SKM-1 (cell line): ENCODE measurements at regions not wholly inside any gene's neighbourhood (a gene's known extent, or its start where the extent isn't known, plus 50 kb on each side); places are given as distances from the start of the nearest gene placed in this dataset.

Experiments
- DNase-seq: peaks from one replicate; lab custom pipeline; 2025; ENCODE audit not compliant: unreplicated experiment; lab: John Stamatoyannopoulos, UW

DNA sequence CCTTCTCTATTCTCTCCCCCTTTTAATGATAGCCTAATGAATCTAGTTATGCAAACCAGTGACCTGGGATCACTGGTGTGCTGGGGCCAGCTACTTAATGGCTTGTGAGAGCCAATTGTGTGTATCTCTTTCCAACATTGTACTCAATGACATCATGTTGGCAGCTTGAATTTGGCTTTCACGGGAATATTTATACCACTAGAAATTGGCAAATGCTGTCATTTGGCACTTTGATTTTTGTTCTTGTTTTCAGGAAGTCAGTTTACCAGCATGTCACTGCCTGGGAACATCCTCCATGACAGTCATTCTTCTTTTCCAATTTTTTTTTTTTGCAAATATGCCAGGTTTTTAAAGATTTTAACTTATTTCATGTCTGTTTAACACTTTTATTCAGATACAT, 1685.3 kb downstream of the STIM2 start:
- DNase-seq = no peak

DNA sequence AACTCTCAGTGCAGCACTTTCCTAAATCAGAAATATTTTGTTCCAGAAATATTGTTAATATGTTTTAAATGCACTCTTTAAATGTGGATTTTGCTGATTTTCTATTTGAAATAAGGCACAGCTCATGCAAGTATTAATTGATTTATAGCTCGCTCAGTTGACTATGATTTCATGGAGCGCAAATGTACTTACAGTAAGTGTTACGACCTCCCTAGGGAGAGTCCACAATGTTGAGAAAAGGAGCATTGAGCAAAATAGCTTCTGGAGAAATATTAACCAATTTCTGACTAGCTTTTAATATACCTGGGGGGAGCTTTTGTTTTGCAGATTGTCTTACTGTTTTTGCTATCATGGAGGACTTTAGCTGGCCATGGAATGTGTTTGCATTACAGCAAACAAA, 1687.5 kb downstream of the STIM2 start:
- DNase-seq = no peak

DNA sequence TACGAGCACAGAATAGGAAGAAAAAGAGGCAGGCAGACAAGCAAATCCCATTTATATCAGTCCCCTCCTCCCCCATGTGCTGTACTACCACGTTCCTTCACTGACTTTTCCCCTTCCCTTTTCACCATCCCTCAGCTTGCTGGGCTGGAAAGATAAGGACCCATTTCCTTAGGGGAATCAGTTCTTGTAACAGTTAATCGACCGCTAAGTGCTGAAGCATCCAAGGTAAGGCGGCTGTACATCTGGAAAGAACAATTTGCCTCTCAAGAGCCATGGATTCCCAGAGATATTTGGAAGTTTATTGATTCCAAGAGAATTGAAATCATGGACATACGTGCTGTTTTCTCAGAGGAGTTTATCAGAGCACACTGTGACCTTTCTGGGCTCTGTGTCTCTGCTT, 1688.0 kb downstream of the STIM2 start:
- no peak for DNase-seq

DNA sequence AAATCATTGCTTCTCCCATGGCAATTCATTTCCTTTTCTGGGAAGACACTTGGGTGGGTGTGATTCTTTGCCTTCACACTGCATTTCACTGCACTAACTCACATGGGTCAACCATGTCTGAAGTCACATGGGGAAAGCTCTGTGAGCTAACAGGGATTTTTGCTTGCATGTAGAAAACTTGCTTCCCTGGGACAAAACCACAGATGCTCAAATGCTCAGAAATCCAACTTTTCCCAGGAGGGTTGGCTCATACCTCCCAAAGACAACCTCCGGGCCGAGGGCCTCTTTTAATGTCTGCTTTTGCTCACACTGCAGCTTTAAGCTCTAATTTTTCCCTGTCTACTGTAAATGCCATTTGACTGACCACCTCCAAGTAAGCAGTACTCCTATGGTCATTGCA, 1695.2 kb downstream of the STIM2 start:
- no peak for DNase-seq

DNA sequence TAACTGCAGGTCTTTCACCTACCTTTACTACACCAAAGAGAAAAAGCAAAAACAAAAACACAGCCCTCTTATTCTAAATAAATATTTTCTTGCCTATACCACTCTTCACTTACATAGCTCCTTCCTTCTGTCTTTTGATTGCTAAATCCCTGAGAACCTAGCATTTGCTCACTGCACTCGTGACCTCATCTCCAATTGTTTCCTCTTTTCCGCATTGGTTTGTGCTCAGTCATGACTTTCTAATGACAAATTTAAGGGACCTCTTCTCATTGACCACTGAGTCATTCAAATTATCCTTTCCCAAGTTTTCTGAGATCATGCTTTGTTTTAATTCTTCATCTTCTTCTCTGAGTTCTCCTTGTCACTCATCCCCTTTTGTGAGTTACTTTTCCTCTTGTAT, 1697.1 kb downstream of the STIM2 start:
- peak; percentile 25 for DNase-seq

DNA sequence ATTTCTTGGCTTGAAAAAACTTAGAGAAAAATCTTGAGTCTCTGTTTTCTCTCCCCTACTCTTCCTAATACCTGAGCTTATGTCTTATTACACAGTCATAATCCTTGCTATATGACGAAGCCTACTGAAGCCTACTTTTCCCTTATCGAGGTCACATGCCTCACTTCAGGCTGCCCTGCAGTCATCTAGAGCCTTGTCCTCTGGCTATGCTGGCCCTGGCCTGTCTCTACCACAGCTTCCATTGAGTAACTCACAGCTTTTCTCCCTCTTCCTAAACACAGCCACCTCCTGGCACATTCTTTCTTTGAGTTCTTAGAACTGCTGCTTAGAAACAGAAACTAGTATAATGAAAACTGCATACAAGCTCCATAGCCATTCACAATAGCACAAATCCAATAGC, 1698.3 kb downstream of the STIM2 start:
- no peak for DNase-seq

DNA sequence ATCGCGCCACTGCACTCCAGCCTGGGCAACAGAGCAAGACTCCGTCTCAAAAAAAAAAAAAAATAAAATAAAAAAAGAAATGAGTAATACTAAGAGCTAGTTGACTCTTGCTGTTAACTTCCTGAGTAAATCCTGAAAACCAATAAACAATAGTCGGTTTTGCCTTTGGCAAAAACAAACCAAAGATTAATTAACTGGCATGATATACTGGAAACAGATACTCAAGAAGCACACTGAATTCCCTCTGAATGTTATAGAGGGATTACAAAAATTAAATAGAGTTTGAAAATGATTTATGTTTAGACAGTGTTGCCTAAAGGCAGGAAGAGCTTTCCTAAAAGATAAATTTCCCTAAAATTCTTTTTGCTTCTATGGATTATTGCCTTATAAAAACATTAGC, 1702.3 kb downstream of the STIM2 start:
- no peak for DNase-seq

DNA sequence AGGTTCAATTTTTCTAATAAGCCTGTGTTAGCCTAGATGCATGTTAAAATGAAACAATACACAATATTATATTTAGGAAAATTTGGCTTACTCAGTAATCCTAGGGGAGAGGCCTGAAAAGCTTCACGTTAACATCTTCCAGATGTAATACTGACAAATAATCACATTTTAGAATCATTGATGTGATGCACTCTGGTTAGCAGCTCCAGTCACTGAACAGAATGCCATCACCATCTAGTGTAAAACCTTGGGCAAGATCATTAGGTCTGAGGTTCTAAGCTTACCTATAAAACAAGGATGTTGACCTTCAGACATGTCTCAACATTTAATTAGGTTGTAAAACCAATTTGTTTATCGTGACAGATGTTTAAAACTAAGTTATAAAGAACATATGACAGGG, 1704.8 kb downstream of the STIM2 start:
- no peak for DNase-seq

DNA sequence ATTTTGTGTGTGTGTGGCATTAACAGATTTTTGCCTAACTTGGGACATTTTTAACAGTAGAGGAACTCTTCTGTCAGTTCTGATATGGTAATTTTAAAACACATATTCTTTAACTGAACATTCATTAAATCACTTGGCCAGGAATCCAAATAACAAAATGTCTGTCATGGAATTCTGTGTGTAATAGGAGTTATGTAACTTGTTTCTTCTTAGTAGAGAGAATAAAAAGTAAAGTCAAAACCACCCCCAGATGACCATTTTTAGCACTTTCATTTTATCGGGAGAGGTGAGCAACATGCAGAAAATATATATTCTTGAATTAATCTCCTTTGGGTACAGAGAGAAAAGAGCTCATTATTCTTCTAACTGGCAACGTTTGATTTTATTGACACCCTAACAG, 1740.3 kb downstream of the STIM2 start:
- no peak for DNase-seq

DNA sequence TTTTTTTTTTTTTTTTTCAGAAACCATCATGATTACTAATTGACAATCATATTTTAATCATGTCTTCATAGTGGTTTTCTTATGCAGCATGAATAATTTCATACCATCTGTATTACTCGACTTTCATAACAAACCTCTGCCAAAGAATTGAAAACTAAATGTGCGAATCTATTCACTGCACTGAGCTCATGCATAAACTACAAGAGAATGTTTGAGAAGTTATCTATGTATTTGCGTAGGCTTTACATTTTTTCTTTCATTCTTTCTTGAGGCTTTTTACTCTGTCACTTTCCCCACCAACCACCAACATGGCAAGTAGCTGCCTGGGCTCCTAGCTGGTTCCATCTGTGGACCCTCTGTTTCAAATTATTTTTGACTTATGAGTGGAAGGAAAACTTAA, 1761.0 kb downstream of the STIM2 start:
- no peak for DNase-seq

DNA sequence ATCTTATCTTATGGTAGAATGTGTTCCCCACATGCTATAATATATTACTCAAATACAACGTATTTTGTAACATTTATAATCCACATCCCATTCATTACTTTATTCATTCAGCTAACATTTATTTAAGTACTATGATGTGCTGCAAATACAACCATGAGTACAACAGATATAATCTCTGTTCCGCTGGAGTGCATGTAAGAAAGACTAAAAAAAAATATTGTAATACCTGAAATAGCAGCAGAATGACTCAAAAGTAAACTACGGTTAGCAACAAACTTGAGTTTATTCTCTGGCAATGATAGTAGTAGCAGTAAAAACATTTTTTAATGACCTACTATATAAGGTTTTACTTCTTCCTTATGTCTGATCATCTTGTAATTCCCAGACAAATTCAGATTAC, 1776.3 kb downstream of the STIM2 start:
- no peak for DNase-seq

DNA sequence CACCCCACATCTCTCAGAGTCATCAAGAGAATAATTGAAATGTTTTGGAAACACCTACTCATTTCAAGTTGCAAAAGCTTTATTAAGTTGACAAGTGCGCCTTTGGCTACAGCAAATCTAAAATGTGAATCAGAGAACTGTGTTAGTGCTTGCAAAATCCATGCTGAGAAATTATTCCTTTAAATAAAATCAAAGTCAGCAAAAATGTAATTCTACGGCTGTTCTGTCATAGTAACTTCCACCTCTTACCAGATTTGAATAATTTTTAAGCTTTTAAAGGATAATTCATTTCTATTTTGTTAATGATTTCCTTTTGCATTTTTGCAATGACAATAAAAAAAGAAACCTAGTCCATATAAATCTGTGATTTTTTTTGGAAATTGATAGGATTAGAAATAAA, 1779.1 kb downstream of the STIM2 start:
- no peak for DNase-seq

DNA sequence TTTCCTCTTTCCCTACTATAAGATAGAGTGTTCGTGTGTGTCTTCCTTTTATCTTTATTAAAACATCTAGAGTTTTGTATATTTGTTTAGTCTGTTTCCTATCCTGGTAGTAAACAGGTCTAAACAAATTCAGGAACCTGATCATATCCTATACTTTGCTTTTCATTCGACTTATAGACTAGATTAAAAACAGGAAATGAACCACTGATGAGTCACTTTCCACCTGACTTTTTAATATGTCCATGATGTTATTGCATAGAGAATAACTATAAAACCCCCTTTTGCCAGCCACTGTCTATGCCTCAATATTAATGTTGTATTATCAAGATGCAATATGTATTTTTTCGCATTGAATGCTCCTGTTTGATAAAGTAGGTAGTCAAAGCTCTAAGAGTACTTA, 1794.0 kb downstream of the STIM2 start:
- no peak for DNase-seq

DNA sequence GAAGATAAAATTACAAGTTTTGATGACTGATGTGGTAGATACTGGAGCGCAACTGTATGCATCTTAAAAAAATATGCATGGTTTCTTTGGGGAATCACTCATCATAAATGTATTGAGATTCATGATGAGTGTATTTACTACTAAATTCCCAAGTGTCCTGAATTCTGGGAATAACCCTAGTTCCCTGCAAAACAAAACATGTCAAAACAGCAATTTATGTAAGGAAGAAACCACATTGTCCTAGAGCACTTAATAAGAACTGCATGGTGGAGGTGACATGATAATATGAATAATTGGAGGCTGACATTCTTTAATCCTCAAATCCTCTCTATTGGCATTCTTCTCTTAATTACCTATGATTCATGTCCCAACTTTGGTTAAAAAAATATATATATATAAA, 1804.7 kb downstream of the STIM2 start:
- no peak for DNase-seq

DNA sequence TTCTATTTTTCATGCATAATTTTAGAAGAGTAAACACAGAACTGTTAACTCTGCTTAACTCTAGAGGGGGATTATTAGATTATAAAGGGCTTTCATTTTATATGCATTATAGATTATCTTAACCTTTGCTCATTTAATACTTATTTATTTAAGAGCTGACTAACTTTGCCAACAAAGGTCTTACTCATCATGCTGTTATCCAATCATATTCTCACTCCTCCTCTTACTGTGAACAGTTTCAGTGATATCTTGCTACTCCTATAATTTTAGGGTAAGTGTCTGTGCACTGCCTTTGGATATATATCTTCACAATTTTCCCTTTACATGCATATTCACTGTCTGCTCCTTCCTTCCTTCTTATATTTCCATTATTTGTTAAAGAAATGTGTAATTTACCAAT, 1814.9 kb downstream of the STIM2 start:
- DNase-seq = no peak

DNA sequence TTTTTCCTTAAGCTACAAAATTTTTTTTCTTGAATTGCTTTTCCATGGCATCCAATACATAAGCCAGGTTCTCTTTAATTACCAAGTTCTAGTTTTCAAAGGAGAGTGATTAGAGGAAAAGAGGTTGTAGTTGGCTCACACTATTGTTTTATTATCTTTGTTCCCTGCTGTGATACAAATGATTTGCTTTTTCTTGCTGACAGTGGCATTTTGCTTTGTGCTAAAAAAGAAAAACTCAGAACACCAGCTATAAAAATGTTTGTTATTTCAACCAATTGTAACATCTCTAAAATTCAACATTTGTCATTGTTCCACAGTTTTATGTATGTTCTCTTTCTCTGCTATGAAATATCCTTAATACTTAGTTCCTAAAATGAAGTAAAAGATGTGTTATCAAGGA, 1817.2 kb downstream of the STIM2 start:
- DNase-seq = no peak

DNA sequence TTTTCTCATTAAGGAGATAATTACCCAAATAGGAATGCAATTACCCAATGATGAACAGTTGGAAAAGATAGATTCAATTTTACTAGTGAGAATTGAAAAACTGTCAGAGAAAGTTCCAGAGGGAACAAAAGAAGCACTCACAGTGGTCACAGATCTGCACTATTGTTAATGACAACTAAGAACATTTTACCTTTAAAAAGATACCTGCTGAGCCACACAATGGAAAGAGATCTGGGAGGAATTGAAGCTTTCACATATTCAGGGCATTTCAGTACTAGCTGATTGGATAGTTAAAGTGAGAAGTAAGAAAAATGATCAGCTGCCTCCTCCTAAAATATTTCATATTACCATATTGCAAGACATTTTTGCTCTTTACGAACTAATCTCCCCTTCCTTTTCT, 1822.2 kb downstream of the STIM2 start:
- DNase-seq = no peak

DNA sequence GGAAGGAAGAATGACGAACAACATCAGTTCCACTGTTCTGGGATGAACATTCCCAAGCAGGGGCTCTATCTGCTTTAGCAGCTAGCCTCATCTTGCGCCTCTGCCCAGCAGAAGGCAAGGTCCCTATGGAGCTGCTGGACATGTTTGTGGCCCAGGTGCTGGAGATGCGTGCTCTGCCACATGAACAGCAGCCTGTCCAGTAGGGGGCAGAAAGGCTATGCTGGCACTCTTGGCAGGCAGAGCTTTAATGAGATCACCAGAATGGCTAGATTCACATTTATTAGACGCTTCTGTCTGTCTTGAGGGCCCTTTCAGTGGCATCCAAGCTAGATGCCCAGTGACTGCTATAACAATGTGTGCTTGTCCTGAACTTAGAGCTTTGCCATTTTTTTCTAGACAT, 1826.0 kb downstream of the STIM2 start:
- DNase-seq = no peak

DNA sequence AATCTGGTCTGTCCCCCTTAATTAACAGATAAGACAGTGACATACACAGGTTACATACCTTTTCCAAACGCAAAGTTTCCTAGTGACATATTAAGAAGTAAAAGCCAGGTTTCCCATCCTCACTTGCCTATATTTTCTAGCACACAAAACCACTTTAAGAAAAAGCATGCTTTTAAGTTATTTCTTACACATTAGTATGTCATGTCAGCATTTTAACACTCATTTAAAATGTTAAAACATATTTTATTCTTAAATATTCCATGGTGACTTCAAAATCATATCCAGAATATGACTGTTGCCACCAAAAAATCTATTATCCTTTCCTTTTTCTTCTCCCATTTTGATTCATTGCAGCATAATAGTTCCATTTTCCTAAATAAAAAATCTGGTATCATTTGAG, 1830.2 kb downstream of the STIM2 start:
- no peak for DNase-seq

DNA sequence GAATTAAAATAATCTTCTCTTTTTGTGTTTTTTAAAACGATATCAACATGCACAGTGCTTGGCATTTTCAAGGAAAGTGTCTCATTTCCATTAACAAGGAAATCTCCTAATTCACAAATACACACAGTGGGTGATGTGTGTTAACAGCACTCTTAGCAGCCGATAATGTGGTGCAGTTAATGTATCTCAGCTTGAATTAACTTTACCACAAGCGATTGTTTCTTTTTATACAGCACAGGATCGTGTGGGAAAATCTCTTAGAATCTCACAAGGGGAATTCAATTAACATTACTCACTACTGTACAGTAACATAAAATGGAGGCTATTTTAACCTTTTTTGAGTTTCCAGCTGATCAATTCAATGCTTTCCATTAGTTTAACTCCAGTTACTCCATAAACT, 1841.9 kb downstream of the STIM2 start:
- DNase-seq = no peak

DNA sequence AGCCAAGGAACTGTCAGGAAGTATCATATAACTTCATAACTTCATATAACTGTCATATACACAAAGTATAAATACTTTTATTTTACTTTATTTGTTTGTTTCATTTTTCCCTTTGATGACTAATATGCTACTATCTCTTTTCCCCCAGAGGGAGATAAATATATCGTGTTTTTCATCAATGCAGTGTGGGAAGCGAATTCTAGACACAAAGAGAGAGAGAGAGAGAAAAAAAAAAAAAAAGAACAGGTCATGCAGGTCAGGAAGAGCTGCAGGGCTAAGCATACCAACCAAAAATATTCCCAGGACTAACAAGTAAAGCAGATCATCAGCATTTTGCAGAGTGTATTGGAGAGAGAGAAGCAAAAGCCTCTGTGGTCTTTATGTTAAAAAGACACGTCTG, 1849.2 kb downstream of the STIM2 start:
- DNase-seq = no peak

DNA sequence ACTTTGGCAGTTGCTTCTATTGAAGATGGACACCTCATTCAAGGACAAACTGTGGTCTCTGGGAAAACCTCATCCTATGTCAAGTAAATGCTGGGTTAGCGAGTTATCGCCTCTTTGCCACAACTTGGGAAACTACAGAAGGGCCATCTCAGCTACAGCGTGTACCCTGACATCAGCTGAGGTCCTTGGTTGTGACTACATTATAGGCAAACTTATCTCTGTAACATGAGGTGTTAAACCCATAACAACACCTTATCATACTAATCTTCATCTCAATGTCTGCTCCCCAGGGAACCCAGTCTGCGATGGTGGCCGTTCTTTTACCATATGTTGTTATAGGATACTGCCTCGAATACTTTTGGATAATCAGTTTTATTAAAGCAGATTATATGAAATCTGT, 1862.7 kb downstream of the STIM2 start:
- DNase-seq = no peak

DNA sequence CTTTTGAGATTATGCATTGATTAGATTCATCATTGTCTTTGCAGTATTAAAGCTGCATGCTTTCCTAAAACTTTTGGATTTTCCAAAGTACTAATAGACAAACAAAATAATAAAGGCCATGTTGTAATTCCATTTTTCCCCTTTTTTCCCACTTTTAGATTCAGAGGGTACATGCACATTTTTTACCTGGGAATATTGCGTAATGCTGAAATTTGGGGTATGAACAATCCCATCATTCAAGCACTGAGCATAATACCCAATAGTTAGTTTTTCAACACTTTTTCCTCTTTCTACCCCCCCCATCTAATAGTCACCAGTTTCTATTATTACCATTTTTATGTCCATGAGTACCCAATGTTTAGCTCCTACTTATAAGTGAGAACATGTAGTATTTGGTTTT, 1863.6 kb downstream of the STIM2 start:
- DNase-seq = no peak

DNA sequence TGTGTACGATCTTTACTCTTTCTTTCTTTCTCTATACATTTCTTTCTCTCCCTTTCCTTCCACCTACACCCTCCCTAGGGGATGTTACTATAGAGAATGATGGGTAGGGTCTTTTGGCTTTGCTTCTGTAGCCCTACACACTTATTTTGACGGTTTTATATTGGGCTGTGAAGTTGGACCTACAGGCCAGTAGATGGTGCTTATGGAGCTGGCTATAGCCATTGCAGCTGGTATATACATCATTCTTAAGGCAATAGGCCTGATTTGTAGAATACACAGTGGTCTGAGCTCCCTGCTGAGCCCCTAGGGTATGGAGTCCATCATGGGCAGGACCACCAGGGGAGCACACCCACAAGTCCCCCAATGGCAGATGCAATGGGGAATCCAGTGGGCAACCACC, 1869.7 kb downstream of the STIM2 start:
- DNase-seq = no peak
